DMS53 treated with DMSO at 0.1 percent for 48 hours (cell line): ENCODE measurements at regions not wholly inside any gene's neighbourhood (a gene's known extent, or its start where the extent isn't known, plus 50 kb on each side); places are given as distances from the start of the nearest gene placed in this dataset.
"Not testable (repeated sequence)": the region's sequence is repeated elsewhere in the genome, so short reads cannot be mapped to it uniquely, and the experiment has no call there.

Experiments used
- DNase-seq: peaks from one replicate; lab custom pipeline; 2025; ENCODE audit not compliant: unreplicated experiment; lab: John Stamatoyannopoulos, UW

DNA sequence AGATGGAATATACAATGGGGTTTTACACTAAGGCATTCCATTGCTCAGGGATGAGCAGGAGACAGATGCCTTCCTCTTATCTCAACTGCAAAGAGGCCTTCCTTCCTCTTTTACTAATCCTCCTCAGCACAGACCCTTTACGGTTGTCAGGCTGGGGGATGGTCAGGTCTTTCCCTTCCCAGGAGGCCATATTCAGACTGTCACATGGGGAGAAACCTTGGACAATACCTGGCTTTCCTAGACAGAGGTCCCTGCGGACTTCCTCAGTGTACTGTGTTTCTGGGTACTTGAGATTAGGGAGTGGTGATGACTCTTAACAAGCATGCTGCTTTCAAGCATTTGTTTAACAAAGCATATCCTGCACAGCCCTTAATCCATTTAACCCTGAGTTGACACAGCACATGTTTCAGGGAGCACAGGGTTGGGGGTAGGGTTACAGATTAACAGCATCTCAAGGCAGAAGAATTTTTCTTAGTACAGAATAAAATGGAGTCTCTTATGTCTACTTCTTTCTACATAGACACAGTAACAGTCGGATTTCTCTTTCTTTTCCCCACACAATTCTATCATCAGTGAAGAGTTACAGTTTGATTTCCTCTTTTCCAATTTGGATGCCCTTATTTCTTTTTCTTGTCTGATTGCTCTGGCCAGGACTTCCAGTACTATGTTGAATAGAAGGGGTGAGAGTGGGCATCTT lies 737.1 kb downstream of the TRHDE start:
- peak; percentile 45 for DNase-seq

DNA sequence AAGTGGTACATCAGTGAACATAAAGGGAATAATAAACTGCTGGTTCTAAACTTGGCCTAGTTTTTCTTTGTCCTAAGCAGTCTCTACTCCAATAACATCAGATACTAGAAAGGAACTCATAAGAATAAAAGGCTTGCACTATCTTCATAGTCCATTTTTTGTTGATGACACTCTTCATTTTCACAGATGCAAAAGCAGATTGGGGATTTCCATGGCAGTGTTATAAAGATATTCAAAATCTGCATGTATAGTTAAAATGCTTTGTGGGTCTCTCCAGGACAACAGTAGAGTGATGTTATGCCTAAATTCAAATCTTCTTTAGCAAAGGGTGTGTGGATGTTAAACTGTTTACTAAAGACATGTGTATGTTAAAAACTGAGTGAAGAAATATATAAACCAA lies 745.8 kb downstream of the TRHDE start:
- DNase-seq: no peak

DNA sequence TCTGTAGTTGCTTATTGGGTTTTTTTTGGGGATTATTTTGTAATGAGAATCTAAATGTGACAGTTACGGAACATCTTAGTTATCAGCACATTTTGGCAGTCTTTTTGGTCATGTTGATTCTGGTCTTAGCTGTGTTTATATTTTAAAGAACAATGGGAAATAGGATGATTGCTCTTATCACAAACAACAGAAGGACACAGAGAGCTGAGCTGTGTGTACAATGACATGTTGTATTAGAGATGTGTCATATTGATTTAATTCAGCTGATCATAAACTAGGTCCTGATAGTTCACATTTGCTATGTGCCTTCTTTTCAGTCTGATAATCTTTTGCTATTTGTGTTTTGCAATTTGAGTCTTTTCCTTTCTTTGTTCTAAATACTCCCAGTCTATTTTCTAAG lies 781.7 kb downstream of the TRHDE start:
- no peak for DNase-seq

DNA sequence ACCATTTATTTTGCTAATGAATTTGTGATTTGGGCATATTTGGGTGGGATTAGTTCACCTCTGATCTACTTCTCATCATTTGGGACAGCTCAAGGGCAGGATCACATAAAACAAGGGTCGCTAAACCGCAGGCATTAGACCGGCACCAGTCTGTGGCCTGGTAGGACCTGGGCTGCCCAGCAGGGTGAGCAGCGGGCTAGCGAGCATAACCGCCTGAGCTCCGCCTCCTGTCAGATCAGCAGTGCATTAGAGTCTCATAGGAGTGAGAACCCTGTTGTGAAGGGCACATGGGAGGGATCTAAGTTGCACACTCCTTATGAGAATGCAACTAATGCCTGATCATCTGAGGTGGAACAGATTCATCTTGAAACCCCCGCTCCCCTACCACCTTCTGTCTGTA lies 785.3 kb downstream of the TRHDE start:
- no peak for DNase-seq

DNA sequence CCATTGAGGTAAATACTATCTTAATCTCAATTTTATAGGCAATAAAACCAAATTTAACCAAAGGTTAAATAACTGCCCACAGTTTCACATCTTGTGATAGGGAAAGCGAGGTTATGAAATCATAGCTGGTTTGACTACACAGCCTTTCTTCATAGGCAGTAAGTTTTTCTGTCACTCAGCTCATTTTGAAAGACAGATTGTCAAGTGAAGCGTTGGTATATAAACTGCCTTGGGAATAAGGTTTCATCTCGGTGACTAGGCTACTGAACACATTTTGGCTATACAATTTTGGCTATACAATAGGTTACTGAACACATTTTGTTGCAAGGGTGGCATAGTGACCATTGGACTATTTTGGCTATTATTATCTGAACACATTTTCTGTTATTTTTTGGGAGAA lies 793.7 kb downstream of the TRHDE start:
- no peak for DNase-seq

DNA sequence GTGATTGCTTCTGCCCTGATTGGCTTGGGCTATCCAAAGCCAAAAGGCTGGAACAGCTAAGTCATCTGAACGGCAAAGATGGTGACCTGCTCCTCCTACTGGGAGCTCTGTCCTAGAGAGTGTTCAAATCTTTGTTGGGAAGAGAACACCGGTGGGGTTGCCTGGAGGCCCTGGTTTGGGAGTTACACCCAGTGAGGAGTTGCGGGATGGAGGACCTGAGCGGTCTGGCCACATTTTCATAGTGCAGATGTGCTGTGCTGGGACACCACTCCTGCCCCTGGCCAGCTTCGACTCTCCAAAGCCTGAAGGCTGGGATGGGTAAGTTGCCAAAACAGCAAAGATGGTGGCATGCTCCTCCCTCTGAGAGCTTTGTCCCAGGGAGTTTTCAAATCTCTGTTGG lies 795.4 kb downstream of the TRHDE start:
- no peak for DNase-seq

DNA sequence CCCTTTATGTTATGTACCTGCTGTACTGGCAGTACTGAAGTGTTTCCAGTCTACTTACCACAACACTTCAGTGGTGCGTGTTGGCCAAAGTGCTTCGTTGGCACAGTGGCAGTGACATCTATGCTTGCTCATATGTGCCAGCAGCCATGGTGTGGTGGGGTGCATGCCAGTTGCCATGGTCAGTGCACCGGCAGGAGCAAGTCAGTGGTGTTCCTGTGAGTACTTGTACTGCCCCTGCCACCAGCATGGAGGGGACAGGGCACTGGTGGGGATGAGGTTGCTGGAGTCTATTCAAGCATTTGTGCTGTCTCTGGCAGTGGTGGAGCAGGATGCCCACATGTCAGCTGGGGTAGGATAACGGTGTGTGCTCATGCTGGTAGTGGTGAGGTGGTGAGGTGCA lies 800.0 kb downstream of the TRHDE start:
- DNase-seq: no peak

DNA sequence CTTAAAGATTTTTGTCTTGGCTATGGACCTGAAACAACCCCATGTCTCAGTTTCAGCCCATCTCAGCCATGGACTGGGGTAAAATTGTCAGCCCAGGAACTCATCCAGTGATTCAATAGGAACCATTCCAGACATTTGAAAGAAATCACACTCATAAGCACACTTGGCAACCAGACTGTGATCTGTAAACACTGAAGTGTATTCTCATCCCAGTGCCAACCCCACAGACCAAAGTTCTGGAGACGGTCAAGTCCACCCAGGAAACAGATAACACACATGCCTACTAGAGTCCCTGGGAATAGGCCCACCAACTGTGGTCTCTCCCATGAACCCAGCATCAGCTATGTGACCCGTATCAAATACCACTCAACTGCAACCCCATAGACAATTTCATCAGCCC lies 804.6 kb downstream of the TRHDE start:
- no peak for DNase-seq

DNA sequence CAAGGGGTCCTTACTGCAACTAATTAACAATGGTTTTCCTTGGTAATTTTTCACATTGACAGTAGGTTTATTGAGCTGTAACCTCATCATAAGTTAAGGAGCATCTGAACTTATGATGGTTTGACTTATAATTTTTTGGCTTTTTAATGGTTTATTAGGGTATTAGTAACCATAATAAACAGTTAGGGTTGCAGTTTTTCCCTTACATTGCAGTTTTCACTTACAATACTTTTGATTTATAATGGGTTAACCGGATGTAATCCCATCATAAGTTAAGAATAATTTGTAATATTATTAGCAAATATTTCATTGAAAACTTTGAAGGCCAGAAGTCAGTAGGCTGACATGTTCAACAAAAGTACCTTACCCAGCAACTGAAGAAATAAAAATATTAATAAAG lies 811.6 kb downstream of the TRHDE start:
- no peak for DNase-seq

DNA sequence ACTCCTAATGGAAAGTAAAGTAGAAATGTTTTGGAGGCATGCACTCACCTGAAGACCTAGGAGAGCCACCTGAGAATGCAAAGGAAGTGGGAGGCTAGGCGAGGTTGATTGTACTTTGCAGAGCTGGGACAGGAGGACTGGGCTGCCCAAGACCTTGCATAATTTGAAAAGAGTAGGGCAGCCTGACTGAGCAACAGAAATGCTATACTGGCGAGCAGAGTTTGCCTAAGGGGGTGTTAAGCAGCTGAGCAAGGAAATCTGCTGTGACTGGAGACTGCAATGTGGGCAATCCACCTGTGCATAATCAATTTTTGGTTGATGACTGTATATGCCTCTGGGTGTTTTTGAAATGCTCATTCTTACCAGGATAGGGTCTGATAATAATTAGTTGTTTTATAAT lies 834.1 kb downstream of the TRHDE start:
- no peak for DNase-seq

DNA sequence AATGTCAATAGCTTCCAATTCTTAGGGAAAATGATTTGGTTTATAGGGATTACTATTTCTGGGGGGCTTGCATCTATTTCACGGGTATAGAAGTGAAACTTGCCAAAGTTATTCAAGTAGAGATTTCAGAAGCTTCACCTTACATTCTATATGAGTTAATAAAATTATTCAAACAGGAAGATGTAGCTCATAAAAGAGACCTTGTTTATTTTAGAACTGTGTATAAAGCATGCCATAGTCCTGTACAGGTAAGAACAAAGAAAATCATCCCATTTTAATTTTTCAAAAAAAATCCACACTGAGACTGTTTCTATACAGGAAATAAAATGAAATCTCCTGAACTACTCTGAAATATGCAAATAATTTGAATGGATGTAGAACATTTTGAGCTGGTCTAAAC lies 834.7 kb downstream of the TRHDE start:
- DNase-seq: no peak

DNA sequence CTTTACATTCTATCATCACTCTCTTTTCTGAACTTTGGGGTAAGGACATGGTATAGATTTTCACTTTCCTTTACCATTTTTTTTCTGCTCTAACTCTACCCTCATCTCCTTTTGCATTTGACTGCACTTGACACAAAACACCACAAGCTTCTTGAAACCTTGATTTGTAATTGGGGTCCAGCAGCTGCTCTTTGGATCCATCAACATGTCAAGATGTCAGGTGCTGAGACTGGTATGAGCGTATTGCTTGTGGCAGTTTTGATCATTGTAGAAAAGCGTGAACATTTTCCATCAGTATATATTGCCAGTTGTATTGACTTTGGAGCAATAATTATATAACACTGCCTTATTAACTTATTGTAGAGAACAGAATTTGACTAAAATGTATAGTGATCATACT lies 838.6 kb downstream of the TRHDE start:
- no peak for DNase-seq

DNA sequence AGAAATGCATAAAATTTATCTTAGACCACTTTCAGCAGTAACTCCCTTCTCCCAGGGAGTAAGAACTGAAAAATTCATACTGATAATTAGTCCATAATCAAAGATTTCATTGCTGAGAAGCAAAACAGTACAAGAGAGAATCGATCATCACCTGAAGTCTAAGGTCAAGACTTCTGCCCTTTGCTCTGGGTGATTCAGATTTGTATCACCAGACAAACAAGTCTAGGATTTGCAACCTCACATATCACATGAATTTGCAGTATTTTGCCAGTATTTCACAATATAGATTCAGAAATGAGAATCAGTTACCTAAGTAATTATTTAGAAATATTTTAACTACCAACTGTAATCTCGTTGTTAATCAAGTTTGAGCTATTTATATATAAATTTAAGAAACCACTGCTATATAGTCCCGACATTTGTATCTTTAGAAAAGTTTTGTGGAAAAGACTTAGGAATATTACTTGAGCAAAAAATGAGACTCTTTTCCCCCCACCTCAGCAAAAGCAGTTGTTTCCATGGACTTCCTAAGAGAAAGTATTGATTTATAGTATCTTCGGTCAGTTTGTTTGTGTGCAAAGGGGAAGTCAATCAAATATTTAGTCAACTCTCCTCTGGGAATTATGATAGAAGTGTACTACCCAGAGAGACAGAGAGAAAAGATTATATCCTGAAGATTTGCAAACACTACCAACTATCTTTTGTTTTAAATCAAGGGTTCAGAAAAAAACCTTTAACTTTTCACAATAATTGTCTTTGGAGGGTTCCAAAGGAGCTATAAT lies 840.1 kb downstream of the TRHDE start:
- DNase-seq: no peak

DNA sequence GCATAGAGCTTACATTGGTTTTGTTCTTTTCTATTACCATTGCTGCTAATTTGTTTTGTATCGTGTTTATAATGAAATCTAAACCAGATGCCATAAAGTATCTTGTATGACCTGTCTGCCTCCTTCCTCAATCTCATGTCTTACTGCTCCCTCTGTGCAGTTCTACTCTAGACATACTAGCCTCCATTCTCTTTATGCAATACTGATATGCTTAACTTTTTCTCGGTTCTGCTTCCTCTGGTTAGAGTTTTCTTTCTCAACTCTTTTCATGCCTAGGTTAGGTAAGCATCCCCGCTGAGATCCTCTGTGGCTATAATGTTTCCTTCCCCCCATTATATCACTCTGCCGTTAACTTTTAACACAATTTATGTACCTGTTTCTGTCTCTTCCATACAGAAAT lies 852.3 kb downstream of the TRHDE start:
- DNase-seq: no peak

DNA sequence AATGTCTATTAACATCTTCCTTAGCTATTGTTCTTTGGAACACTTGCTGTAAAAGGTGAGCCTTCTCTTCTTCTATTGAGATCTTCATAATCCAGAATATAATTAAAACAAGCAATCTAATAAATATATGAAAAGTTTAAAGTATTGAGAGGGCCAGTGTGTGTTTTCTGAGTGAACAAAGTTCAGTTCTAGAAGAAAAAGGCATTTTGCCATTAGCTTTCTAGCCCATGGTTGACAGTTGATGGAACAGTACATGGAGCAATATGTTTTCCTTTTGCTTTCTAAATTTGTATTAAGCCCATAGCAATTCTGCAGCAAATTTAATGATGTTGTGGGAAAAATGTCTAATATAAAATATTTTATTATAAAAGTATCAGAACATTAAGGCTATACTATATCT lies 853.0 kb downstream of the TRHDE start:
- no peak for DNase-seq

DNA sequence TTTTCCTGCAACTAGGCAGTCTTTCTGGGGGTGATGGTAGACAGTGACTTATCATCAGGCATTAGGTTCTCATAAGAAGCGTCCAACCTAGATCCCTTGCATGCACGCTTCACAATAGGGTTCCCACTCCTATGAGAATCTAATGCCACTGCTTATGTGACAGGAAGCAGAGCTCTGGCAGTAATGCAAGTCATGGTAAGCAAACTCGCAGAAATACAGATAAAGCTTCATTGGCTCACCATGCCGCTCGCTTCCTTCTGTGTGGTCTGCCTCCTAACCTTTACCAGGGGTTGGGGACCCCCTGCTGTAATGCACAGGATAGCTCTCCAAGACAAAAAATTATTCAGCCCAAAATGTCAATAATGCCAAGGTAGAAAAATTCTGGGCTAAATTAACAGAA lies 864.2 kb downstream of the TRHDE start:
- no peak for DNase-seq

DNA sequence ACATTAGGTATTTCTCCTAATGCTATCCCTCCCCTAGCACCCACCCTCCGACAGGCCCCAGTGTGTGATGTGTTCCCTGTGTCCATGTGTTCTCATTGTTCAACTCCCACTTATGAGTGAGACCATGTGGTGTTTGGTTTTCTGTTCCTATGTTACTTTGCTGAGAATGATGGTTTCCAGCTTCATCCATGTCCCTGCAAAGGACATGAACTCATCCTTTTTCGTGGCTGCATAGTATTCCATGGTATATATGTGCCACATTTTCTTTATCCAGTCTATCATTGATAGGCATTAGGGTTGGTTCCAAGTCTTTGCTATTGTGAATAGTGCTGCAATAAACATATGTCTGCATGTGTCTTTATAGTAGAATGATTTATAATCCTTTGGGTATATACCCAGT lies 867.5 kb downstream of the TRHDE start:
- not testable (repeated sequence) for DNase-seq

DNA sequence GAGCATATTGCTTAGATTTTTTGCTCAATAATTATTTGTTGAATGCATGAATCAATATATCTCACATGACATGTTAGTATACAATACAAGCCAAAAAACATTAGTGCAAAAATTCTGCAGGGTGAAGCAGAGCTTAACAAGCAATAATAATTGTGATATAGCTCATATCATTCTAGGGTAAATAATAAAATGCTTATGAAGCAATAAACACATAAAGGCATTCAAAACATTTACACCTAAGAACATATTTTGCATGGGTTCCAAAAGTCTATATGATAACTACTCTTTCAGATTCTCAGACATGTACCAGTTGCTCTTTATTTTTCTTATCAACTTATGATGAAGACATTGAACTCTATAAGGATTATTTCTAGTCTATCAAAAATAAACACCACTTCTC lies 886.2 kb downstream of the TRHDE start:
- no peak for DNase-seq

DNA sequence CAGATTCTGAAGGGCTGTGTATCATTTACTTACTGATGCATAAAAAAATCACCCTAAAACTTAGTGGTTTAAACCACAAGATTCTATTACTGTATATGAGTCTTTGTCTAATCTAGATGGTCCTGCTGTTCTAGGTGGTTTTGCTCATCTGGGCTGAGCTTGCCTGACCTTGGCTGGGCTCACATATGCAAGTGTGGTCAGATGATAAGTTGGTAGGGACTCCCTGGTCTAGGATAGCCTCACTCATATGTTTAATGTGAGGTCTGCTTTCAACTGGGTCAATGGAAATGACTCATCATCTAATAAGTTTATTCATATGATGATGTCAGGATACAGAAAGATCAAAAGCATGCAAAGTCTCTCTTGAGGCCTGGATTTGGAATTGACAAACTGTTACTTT lies 887.8 kb downstream of the TRHDE start:
- peak; percentile 33 for DNase-seq

DNA sequence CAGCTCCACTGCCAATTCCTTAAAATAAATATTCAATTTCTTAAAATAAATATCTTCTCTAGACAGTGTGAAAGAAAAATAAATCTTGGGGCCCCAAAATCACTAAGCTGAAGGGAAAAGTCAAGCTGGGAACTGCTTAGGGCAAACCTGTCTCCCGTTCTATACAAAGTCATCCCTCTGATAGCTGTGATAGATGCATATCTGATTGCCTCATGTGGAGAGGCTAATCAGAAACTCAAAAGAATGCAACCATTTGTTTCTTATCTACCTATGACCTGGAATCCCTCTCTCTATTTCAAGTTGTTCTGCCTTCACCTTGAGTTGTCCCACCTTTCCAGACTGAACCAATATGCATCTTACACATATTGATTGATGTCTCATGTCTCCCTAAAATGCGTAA lies 889.8 kb downstream of the TRHDE start:
- no peak for DNase-seq

DNA sequence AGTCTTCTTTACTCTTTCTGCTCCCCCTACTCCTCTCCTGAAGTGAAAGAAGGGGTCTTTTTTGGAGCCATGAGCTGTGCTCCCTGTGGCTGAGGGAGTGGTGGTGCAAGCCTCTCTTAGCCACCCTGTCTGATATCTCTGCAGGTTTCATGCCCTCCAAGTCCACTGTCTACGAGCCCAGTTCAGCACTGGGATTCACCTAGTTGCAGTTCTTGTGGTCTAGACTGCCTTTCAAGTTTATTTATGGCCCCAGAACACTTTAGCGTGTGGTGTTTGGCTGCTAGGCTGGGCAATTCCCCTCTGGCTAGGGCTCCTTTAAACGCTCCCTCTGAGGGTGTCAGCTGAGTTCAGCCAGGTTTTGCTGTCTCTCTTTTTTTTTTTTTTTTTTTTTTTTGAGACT lies 908.6 kb downstream of the TRHDE start:
- DNase-seq: no peak

DNA sequence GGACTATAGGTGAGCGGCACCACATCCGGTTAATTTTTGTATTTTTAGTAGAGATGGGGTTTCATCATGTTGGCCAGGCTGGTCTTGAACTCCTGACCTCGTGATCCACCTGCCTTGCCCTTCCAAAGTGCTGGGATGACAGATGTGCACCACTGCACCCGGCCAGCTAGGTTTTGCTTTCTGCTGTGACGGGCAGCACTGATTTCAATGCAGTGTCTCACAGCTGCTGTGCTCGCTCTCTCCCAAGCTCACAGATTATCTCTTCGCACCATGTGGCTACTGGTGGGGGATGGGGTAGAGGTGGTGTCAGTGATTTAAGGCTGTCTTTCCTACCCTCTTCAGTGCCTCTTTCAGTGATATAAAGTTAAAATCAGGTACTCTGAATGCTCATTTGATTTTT lies 909.1 kb downstream of the TRHDE start:
- DNase-seq: no peak

DNA sequence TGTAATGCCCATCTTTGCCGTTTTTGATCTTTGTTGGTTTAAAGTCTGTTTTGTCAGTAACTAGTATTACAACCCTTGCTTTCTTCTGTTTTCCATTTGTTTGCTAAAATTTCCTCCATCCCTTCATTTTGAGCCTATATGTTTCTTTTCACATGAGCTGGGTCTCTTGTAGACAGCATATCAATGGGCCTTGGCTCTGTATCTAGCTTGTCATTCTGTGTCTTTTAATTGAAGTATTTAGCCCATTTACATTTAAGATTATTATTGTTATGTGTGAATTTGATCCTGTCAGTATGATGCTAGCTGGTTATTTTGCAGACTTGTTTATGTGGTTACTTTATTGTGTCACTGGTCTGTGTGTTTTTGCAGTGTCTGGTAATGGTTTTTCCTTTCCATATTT lies 913.2 kb downstream of the TRHDE start:
- DNase-seq: no peak
